GM12874 (cell line): ENCODE measurements at regions not wholly inside any gene's neighbourhood (a gene's known extent, or its start where the extent isn't known, plus 50 kb on each side); places are given as distances from the start of the nearest gene placed in this dataset.
A peak's percentile ranks its signal among the peaks of the same experiment; 100 is the strongest.

ENCODE experiments used
- TF ChIP-seq, protein P1 (sequence below): IDR thresholded peaks from 2 replicates; pipeline ENCODE4 v1.5.1; 2011; ENCODE audit warnings: low read depth, mild to moderate bottlenecking, control low read depth, low read length, moderate library complexity; ENCODE audit not compliant: insufficient read depth

DNA sequence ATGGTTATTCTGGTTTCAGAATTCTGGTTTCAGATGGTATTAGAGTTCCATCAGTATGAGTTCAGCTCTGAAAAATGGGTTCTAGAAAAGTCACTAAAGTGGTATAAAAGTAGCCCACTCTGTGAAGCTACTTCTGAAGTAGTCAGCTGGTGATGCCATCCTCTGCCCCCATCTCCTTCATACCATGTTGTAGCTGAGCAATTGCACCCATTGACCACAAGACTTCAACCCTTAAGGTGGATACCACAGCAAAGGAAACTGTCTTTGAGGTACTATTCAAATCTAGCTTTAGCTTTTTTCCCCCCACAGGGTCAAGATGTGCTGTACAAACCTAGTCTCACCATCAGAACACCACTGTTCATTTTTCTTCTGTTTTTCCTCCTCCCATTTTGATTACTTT lies 444.9 kb downstream of the DMAC1 start:
- TF ChIP-seq, protein P1, sequence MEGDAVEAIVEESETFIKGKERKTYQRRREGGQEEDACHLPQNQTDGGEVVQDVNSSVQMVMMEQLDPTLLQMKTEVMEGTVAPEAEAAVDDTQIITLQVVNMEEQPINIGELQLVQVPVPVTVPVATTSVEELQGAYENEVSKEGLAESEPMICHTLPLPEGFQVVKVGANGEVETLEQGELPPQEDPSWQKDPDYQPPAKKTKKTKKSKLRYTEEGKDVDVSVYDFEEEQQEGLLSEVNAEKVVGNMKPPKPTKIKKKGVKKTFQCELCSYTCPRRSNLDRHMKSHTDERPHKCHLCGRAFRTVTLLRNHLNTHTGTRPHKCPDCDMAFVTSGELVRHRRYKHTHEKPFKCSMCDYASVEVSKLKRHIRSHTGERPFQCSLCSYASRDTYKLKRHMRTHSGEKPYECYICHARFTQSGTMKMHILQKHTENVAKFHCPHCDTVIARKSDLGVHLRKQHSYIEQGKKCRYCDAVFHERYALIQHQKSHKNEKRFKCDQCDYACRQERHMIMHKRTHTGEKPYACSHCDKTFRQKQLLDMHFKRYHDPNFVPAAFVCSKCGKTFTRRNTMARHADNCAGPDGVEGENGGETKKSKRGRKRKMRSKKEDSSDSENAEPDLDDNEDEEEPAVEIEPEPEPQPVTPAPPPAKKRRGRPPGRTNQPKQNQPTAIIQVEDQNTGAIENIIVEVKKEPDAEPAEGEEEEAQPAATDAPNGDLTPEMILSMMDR, result no peak

DNA sequence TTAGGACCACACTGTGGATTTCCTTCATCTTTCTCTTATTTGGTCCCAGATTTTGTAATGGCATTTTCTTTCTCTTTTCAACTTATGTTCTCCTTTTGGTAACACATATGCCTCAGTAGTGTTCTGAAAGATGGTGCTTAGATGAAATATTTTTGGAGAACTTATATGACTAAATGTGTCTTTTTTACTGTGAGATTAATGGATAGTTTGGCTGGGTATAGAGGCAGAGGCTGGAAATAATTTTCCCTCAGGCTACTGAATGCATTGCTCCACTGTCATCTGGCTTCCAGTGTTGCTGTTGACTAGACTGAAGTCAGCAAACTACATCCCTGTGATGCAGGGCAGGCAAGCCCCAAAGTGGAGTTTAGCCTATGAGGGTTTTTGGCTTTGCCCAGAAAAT lies 450.9 kb downstream of the DMAC1 start:
- TF ChIP-seq, protein P1, result no peak

DNA sequence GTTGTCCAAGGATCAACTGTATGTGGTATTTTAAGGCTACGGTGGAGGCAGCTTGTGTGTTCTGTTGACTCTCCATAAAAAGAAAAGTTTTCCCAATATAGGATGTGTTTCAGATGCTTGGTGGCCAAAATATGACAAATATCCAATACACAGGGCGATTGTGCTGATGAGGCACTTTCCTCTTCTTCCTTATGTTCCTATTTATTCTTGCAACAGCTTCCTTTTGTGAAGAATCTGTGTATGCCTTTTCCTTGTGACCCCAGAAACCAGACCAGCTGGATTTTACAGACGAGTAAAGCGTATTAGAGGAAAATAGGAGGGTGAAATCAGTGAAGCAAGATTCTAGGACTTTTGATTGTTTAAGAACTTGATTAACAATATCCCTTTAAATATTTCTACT lies 452.0 kb downstream of the DMAC1 start:
- TF ChIP-seq, protein P1, result no peak

DNA sequence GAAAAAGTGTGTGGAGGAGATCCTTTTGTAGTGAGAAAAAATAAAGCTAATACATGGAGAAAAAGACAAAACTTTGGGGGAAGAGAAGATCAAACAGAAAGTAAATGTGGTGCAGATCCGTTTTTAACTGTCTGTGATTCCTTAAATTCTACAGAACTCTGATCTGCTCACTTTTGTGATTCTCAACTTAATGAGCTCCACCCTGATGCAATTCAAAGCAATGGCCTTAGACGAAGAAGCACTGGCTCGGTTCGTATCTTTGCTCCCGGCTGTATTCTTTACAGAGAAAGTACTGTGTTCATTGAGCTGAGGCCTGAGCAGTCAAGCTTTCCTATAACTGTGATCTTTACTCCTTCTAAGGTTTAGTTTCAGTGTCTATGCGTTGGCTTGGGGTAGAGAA lies 453.4 kb downstream of the DMAC1 start:
- TF ChIP-seq, protein P1, result no peak

DNA sequence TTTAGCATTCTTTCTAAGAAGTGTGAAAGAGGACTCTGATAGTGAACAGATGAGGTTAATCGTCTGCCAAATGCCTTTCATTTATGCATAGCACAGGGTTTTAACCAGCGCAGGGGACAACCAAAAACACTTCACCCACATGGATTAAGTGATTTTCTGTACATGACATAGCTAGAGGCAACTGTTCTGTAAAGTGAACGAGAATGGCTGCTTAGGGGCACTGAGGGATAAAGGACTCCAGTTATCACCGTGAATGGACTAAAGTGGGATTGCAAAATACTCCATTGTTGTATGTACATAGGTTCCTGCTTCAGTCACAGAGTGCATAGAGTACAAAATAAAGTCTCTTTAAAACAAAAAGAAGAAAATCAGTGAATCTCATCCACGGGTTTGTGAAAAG lies 456.8 kb downstream of the DMAC1 start:
- TF ChIP-seq, protein P1, result no peak

DNA sequence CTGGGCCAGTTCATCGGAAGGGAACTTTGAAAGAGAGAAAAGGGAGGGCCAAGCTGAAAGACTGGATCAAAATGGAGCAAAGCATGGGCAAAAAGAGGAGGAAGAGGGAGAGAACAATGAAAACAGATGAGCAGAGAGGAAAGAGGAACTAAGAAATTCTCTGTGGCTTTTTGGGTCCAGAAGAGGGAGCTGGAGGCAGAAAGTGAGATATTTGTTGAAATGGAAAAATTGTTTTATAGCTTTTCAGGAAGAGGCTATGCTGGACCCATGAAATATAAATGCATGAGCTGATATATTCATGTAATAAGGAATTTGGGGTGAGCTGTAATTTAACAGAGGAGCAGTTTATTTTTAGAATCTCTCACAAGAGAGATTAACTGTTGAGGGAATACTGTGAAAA lies 457.3 kb downstream of the DMAC1 start:
- TF ChIP-seq, protein P1, result 0 out of 2 replicates have a peak, but pooled peaks have one; percentile 3

DNA sequence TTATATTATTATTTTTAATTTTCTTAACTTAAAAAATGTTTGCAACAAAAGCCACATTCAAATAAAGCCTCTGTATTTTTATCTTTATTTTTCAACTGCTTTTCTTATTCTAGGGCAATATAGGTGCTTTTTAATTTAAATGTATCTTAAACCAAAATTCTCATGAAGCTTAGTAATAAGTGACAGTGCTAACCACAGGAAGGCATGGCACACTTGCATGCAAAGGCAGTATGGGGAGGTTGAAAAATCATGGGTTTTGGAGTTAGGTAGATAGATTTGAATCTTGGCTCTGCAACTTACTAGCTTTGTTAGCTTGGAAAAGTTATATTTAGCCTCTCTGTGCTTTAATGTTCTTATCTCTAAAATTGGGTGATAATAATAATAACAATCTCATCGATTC lies 458.0 kb downstream of the DMAC1 start:
- TF ChIP-seq, protein P1, result no peak

DNA sequence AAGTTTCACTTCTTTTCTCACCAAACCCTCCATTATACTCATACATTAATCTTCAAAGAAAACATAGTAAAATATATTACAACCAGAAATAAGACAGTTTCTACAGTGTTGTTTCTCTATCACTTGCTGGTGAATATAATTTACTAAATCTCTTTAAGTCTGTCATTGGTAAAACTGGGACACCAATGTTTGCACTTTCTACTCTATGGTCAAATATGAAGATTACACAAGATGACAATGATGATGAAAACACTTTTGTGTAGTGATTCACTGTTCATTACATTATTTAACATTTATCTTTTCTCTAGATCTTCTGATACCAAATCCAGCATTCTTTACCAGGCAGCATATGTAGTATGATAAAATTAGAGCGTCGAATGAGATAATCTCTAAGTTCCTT lies 459.1 kb downstream of the DMAC1 start:
- TF ChIP-seq, protein P1, result no peak
